ENCODE measurements at regions not wholly inside any gene's neighbourhood (a gene's known extent, or its start where the extent isn't known, plus 50 kb on each side); places are given as distances from the start of the nearest gene placed in this dataset.
"Not testable (repeated sequence)": the region's sequence is repeated elsewhere in the genome, so short reads cannot be mapped to it uniquely, and the experiment has no call there.

- not testable (repeated sequence) for H3K4me3 ChIP-seq (ENCODE audit: low read depth, low read length); DNase-seq (ENCODE audit: low read depth)
These were observed 205.9 kb upstream of the FRG1 start for GRCh38 chr4:189734648-189735267.

- not testable (repeated sequence) for DNase-seq (ENCODE audit: low read depth); H3K4me3 ChIP-seq (ENCODE audit: low read depth, low read length)
These were observed 204.0 kb upstream of the FRG1 start for GRCh38 chr4:189736656-189737055.

- DNase-seq (ENCODE audit: low read depth); H3K4me3 ChIP-seq (ENCODE audit: low read depth, low read length): not testable (repeated sequence)
These were observed 200.6 kb upstream of the FRG1 start for GRCh38 chr4:189740118-189740517.

GRCh38 chr4:189740873-189741272 lies 199.8 kb upstream of the FRG1 start:
- TF ChIP-seq CTCF (IDR thresholded peaks at IDR 0.05; ENCODE audit: insufficient read depth, low read depth, low read length), result no peak
- no peak overlapping the region for H3K4me3 ChIP-seq (ENCODE audit: low read depth, low read length)
- no peak for DNase-seq (ENCODE audit: low read depth)

- not testable (repeated sequence) for H3K4me3 ChIP-seq (ENCODE audit: low read depth, low read length); DNase-seq (ENCODE audit: low read depth)
These were observed 187.6 kb upstream of the FRG1 start for GRCh38 chr4:189753092-189753491.

GRCh38 chr4:189763583-189763982 lies 177.1 kb upstream of the FRG1 start:
- no peak for DNase-seq (ENCODE audit: low read depth)
- H3K4me3 ChIP-seq (ENCODE audit: low read depth, low read length), result no peak overlapping the region
- TF ChIP-seq CTCF (IDR thresholded peaks at IDR 0.05; ENCODE audit: insufficient read depth, low read depth, low read length), result no peak

GRCh38 chr4:189765301-189765700 lies 175.4 kb upstream of the FRG1 start:
- H3K4me3 ChIP-seq (ENCODE audit: low read depth, low read length), result no peak overlapping the region
- TF ChIP-seq CTCF (IDR thresholded peaks at IDR 0.05; ENCODE audit: insufficient read depth, low read depth, low read length), result no peak
- no peak for DNase-seq (ENCODE audit: low read depth)

- TF ChIP-seq CTCF (IDR thresholded peaks at IDR 0.05; ENCODE audit: insufficient read depth, low read depth, low read length), result no peak
- DNase-seq (ENCODE audit: low read depth), result no peak
- no peak overlapping the region for H3K4me3 ChIP-seq (ENCODE audit: low read depth, low read length)
These were observed 174.9 kb upstream of the FRG1 start for GRCh38 chr4:189765736-189766135.

GRCh38 chr4:189767941-189768340 lies 172.7 kb upstream of the FRG1 start:
- no peak for DNase-seq (ENCODE audit: low read depth)
- no peak for TF ChIP-seq CTCF (IDR thresholded peaks at IDR 0.05; ENCODE audit: insufficient read depth, low read depth, low read length)
- H3K4me3 ChIP-seq (ENCODE audit: low read depth, low read length), result no peak overlapping the region
